ENCODE measurements at regions not wholly inside any gene's neighbourhood (a gene's known extent, or its start where the extent isn't known, plus 50 kb on each side); places are given as distances from the start of the nearest gene placed in this dataset.

GRCh38 chrX:138058931-138059330 lies 493.0 kb downstream of the ZIC3 start:
- H3K27ac ChIP-seq: no peak overlapping the region
- ChIA-PET POLR2A (ENCODE audit: unreplicated experiment) (no interaction called here), CTCF (no interaction called here)
- no peak overlapping the region for H3K4me3 ChIP-seq
- H3K36me3 ChIP-seq (ENCODE audit: low read depth): no peaks in the 10 kb centered on the region
- no peaks in the 10 kb centered on the region for H3K27me3 ChIP-seq (ENCODE audit: insufficient read depth, low read depth)
- H3K79me2 ChIP-seq (ENCODE audit: low read depth): no peaks in the 10 kb centered on the region
- H3F3A ChIP-seq (ENCODE audit: insufficient read depth, low read depth): no peaks in the 10 kb centered on the region
- no peaks in the 10 kb centered on the region for H3K9me3 ChIP-seq (ENCODE audit: insufficient read depth, low read depth)
- no peak overlapping the region for H3K4me2 ChIP-seq
- H3K4me1 ChIP-seq (replicated peaks; ENCODE audit: insufficient read depth): no peaks in the 10 kb centered on the region
- TF ChIP-seq CTCF (conservative IDR thresholded peaks at IDR 0.05) (no peak), EZH2 (IDR thresholded peaks at IDR 0.05; ENCODE audit: low read depth) (no peak)
- no peak overlapping the region for H2AFZ ChIP-seq
- H4K20me1 ChIP-seq (ENCODE audit: insufficient read depth): no peaks in the 10 kb centered on the region
- no peak for DNase-seq
- intact Hi-C loops (cut with micrococcal nuclease; ENCODE audit: unreplicated experiment): no loop called here
- no peaks in the 10 kb centered on the region for H3K9me2 ChIP-seq (ENCODE audit: insufficient read depth)
- BruUV-seq (replicated peaks): no TSS peak

- Histone ChIP-seq H3K27ac (no peak overlapping the region), H3K4me3 (no peak overlapping the region), H3K9me2 (ENCODE audit: insufficient read depth) (no peaks in the 10 kb centered on the region), H3K36me3 (ENCODE audit: low read depth) (no peaks in the 10 kb centered on the region), H2AFZ (no peak overlapping the region), H3K4me2 (no peak overlapping the region), H3K27me3 (ENCODE audit: insufficient read depth, low read depth) (no peaks in the 10 kb centered on the region), H3K4me1 (replicated peaks; ENCODE audit: insufficient read depth) (no peaks in the 10 kb centered on the region), H3F3A (ENCODE audit: insufficient read depth, low read depth) (no peaks in the 10 kb centered on the region), H4K20me1 (ENCODE audit: insufficient read depth) (no peaks in the 10 kb centered on the region), H3K79me2 (ENCODE audit: low read depth) (no peaks in the 10 kb centered on the region), H3K9me3 (ENCODE audit: insufficient read depth, low read depth) (no peaks in the 10 kb centered on the region)
- TF ChIP-seq CTCF (conservative IDR thresholded peaks at IDR 0.05) (no peak), EZH2 (IDR thresholded peaks at IDR 0.05; ENCODE audit: low read depth) (no peak)
- no peak for DNase-seq
- BruUV-seq (replicated peaks): no TSS peak
- ChIA-PET CTCF (no interaction called here), POLR2A (ENCODE audit: unreplicated experiment) (no interaction called here)
- intact Hi-C loops (cut with micrococcal nuclease; ENCODE audit: unreplicated experiment): no loop called here
Observed at GRCh38 chrX:138067415-138067814, 501.5 kb downstream of the ZIC3 start.

- Histone ChIP-seq H3K9me3 (ENCODE audit: insufficient read depth, low read depth) (no peaks in the 10 kb centered on the region), H2AFZ (no peak overlapping the region), H3F3A (ENCODE audit: insufficient read depth, low read depth) (no peaks in the 10 kb centered on the region), H3K27ac (no peak overlapping the region), H3K79me2 (ENCODE audit: low read depth) (no peaks in the 10 kb centered on the region), H3K4me3 (no peak overlapping the region), H3K4me2 (no peak overlapping the region), H3K9me2 (ENCODE audit: insufficient read depth) (no peaks in the 10 kb centered on the region), H3K27me3 (ENCODE audit: insufficient read depth, low read depth) (no peaks in the 10 kb centered on the region), H4K20me1 (ENCODE audit: insufficient read depth) (no peaks in the 10 kb centered on the region; the same call in 1 of the 2 replicates), H3K36me3 (ENCODE audit: low read depth) (no peaks in the 10 kb centered on the region), H3K4me1 (replicated peaks; ENCODE audit: insufficient read depth) (no peaks in the 10 kb centered on the region)
- no TSS peak for BruUV-seq (replicated peaks)
- intact Hi-C loops (cut with micrococcal nuclease; ENCODE audit: unreplicated experiment): no loop called here
- TF ChIP-seq EZH2 (IDR thresholded peaks at IDR 0.05; ENCODE audit: low read depth): no peak
- no peak for TF ChIP-seq CTCF (conservative IDR thresholded peaks at IDR 0.05)
- DNase-seq: no peak
- ChIA-PET POLR2A (ENCODE audit: unreplicated experiment) (no interaction called here), CTCF (no interaction called here)
Observed at GRCh38 chrX:138073626-138074025, 507.7 kb downstream of the ZIC3 start.

Data from PC-9 (cell line).